Stimulated activated CD8-positive, alpha-beta memory T cell treated with anti-CD3 and anti-CD28 coated beads, Interleukin-12 subunit alpha, Interleukin-12 subunit beta, amount 100 ng/mL, for 1 hour (primary cell): ENCODE measurements at regions not wholly inside any gene's neighbourhood (a gene's known extent, or its start where the extent isn't known, plus 50 kb on each side); places are given as distances from the start of the nearest gene placed in this dataset.

Experiments
- DNase-seq: peaks from one replicate; pipeline ENCODE4 v3.0.0-alpha.2; 2020; ENCODE audit warnings: low read depth

DNA sequence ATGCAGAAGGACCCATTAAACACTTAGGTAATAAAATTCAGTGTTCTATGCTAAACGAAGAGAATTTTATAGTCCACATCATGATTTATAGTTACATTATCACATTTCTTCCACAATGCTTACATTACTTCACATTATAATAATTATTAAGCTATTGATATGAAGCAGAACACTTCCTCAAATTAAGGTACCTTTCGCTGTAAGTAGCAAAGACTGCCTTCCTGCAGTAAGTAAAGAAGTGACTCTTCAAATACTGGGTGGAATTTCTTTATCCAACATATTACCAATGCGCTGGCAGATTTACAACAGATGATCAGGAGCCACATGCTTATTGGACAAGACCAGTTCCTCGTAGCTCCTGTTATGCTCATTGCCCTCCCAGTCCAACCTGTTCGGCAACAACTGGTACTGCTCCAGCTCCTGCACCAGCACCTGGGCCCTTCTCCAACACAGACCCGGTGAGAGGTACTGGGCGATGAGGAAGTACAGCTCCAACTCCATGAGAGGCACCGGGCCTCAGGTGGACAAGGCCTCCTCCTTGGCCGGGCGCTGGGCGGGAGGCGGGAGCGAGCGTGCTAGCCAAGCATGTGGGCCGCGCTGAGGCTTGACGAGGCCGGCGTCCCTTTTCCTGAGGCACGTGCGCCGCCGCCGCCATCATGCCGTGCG is 210.7 kb upstream of the ATP2B1 start:
- no peak for DNase-seq

DNA sequence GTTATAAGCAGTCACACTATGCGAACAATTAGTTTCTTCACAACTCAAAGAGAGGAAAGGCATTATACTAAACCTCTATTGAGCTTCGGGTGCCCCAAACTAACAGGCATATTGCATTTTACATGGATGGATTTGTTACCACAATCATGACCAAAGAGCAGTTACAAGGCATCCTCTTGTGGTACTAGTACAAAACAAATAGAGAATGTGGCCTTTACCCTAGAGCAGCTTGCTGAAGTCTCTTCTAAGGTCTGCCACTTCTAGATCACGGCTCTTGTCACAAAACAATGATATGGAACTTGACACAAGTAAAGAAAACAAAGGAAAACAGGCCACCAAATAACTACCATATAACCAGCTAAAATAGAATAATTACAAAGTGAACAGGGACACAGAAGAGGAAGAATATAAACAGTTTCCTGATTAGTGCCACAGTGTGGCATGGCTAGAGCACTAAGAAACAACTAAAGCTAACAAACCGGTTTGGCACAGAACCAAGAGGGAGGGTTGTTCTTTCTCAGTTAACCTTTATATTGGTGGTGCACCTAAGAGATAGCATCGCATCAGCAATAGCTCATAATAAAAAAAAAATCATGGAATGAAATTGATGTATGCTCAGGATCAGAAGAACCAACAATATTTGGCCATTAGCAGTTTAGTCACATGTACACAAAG is 209.7 kb upstream of the ATP2B1 start:
- no peak for DNase-seq

DNA sequence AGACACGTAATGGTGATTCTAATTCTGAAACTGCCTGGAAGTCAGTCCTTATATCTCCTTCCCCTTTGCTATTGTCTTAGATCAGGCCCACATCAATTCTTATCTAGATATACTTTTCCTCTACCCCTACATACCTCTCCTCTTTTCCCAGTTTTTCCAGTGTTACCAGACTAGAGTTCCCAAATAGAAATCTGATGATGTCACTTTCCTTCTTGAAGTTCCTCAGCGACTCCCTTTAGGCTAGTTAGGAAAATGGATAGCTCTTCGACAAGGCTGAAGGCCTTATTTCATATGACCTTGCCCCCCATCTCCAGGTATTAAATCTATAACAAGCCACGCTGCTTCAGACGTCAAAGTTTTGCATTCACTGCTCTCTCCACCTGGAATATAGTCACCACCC is 201.1 kb upstream of the ATP2B1 start:
- no peak for DNase-seq

DNA sequence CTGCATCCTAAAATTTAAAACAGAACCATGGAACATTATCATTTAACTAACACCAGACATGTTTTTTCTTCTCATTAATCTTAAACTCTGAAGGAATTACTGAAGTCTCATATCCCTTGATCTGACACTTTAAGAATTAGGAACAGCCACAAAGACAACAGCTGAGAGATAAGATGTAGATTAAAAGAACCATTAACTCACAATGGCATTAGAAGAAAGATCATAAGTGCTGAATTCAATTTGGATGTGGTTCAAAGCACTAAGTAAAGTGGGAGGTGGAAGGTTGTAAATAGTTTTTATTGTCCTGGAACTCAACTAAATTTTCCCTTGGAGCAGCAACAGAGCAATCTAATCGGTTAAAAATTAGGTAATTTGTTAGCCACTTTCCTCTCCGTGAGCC is 199.0 kb upstream of the ATP2B1 start:
- DNase-seq = no peak

DNA sequence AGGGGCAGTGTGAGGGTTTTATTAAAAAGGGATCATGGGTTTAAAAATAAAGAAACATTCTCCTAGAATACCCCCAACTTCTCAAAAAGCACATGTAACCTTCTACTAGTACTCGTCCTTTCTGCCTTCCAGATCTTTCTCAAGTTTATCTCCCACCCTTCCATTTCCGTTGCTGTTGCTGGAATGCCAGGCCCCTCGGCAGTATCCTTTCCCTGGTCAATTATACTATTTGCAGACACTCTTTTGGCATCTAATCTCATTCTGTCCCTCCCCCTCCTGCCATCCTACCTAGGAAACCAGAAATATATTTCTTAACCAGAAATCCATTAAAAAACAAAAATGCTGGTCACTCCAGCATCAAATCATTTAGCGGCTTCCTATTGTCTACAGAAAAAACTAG is 198.2 kb upstream of the ATP2B1 start:
- no peak for DNase-seq

DNA sequence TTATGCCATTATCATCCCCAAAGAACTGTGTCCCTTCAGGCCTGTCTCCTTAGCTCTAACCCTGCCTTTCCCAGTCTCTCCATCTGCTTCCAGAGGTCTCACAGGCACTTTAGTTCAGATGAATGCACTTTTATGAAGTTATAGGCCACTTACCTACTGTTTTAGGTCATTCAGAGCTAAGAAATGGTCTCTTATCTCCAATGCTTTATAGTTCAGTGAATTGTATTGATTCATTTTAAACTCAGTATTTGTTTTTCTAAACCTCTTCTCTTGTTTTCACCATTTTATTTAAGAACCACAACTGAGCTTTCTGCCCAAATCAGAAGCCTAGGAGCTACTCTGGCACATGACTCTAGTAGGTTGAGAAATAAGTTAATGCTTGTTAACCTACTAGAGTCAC is 197.5 kb upstream of the ATP2B1 start:
- no peak for DNase-seq

DNA sequence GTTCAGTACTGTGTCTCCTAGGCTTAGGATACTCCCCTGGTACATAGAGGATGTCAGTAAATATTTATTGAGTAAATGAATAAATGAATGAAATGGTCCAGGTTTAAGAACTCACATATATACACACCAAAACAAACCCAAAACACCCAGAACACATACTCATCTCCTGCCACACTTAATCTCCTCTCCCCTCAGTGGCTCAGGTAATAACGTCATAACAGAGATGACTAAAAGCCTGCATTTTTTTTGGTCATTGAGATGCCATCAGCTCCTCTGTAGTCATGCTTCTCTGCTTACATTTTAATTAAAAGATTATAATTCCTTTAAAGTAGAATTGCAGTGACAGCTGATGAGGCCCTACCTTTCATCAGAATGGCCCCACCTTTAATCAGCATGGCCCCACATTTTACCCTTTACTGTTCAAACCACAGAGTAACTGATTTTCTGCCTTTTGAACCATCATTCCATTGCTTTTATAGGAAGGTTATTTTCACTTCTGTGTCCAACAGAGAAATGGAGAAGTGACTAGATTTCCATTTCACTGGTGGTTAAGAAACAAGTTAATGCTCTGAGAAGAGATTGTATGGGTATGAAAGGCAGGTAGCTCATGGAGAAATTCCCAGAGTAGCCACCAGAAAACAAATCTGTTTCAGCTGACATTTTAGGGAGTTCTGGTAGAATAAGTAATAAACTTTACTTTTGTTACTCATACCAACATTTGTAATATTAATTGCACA is 193.4 kb upstream of the ATP2B1 start:
- no peak for DNase-seq

DNA sequence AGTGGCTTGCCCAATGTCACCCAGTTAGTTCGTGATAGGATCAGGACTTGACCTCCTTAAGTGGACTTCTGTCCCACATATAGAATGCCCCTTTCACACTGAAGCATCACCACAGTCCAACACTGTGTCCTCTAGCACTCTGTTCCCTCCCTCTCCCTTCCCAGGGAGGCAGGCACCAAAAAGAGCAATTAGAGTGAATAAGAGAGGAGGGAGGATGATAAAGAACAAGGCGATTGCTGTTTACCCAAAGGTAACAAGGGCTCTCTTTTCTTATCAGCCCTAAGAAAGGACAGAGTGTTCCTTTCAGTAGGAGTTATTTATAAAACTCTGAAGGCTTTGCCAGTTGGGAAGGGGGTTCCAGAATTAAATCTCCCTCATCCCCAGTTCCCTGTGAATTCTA is 192.7 kb upstream of the ATP2B1 start:
- no peak for DNase-seq

DNA sequence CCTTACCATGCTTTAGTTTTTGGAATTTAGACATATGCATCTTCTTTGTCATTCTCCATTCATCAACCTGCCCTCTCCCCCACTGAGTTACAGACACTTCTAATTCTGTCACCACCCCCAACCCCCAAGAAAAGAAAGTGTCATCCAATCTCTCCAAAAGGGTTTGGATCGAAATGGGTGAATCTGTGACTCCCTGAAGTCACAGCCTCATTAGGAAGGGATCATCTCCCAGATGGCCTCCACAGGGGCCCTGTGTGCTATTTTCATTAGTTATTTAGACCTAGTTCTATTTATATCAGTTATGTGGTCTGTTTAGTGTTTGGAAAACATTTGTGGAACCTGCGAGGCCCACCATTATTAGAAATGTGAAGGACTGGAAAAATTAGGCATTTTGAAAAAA is 191.0 kb upstream of the ATP2B1 start:
- no peak for DNase-seq

DNA sequence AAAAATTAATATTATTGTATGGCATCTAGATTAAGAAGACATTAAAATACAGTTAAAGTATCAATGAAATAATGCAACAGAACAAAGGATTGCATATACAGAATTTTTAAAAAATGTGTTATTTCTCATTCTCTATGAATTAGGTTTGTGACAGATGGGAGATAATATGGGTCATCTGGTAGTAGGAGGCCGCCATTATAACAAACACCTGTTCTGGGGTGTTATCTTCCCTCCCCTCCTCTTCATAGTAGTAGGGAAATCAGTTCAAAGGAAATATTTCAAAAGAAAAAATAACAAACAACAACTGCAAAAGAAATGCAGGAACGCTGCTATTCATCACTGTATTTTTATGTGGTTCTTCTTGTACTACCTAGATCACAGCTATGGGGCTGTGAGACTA is 187.0 kb upstream of the ATP2B1 start:
- no peak for DNase-seq

DNA sequence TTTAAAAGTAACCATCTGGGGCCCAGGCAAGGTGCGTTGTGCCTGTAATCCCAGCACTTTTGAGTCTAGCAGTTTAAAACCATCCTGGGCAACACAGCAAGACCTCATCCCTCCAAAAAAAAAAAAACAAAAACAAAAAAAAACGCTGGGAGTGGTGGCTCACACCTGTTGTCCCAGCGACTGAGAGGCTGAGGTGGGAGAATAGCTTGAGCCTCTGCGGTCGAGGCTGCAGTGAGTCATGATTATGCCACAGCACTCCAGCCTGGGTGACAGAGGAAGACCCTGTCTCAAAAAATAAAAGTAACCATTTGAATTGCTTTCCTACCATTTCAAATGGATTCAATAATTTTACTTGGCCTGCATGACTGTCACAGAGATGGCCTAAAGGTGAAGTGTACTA is 186.5 kb upstream of the ATP2B1 start:
- DNase-seq = no peak

DNA sequence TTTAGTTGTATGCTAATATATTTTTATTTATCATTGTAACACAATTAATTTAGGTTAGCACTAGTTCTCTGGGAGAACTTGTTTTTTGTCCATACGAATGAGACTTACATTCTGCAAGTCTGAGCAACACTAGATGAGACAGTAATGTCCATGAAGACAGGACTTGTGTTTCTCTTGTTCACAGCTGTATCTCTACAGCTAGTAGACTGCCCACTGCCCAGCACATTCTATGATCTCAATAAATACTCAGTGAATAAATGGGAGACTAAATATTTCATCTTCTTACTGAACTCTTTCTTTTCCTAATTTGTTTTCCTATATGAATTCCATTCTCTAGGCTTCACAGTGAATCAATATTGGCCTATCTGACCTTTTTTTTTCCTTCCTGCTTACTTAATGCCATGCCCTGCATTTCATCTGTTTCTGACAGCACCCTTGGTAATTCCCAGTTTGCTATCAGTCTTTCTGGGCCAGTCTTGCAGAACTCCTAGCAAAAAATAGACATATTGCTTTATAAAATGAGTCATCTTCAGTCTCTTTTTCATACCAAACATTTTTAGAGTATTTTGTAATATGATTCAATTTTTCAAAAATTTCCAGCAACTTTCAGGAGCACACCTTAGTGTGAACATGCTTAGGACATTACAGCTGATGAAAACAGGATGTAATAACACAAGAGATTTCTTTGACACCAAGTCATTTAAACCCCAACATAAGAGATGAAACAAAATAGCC is 185.5 kb upstream of the ATP2B1 start:
- DNase-seq = no peak

DNA sequence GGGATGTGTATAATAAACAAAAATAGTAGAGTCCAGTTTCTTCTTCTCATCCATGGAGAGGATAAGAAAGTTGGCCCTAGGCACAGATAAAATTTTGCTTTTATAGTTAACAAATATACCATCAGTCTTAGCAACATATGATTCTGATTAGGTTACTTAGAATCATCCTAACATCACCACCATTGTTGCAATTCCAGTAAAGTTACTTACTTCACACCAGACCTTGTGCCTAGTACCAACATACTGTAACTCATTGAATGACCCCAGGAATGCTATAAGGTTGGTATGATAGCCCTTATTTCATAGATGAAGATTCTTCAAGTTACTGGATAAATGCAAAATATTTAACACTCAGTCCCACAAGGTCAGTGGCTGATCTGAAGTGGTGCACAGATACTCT is 183.8 kb upstream of the ATP2B1 start:
- DNase-seq = no peak

DNA sequence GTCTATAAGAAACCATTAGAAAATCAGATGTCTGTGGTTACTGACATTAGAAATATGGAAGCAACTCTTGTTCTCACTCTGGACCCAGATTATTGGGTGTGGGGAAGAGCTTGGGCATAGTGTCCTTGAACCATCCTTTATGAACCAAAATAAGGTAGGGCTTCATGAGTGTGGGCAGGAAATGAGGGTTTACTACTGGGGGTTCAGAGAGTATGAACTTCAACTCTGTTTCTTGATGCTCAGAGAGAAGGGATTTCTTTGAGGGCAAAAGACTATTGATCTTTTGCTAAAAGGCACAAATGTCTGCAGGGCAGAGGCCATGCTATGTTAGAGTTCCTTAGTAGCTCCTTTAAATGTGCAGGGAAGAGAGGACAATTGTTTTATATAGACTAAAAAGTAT is 183.3 kb upstream of the ATP2B1 start:
- no peak for DNase-seq

DNA sequence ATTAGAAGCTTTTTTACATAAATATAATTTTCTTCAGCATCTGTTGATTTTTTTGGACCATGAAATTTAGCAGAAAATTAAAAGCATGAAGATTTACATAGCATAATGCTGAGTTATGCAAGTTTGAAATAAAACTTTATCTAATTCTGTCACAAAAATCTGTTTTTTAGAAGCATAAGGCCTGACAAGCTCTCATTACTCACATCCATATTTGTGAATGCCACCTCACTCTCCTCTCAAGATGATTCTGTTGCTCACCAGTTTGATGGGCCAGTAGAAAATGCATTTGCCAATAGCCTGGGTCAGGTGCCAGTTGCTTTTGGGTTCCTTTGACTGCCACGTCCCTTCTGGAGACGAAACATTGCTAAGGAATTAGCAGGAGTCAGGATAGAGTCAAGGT is 181.5 kb upstream of the ATP2B1 start:
- DNase-seq = no peak

DNA sequence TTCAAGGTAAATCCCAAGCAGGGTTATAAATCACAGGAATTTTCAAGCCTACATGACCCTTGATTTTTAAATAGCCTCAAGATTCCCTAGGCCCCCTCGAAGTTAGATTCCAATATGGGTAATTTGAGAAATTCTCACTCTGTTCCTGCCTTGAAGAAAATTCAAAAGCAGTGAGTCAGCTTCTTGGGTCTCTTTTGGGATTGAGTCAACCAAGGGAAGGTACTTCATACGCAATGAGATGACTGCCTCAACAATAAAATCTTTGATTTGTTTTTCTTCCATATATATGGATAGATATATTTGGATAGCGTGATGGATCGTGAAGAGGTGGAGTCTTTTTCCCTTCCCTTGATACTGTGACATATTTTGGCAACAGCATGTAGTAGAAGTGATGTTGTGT is 180.4 kb upstream of the ATP2B1 start:
- DNase-seq = no peak

DNA sequence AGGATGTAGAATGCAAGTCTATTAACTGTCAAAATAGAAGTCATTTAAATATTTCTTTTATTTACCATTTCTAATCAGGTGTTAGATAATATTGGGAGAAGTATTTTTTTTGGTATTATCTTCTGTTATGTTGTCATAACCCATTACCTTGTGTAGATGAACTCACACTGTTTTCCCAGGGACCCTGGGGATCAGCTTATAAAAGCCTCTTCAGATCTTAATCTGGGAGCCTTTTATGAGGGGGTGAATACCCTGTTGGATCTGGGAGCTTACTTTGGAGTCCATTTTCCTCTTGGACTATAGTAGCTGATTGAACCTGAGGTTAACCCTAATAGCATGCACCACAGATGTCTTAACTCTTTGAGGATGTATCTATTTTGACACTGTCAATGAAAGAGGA is 176.3 kb upstream of the ATP2B1 start:
- no peak for DNase-seq

DNA sequence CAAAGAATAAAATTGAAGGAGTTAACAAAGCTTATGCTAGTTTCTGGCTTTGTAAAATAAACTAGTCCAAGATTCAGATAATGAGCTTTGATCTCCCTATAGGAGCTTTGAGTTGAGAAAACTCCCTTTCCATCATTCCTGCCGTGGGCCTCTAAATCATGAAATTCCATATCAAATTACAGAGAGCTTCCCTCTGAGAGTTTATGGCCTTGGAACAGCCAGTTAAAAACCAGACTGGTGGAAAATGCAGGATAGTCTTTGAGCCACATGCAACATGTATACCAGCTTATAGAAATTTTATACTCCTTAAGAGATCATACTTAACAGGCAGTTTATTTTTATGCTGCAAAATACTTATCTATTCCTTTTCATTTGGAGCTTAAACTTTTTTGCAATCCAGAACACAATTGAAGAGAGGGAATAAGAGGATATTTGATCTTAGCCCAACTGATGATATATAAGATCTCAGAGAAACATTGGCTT is 175.8 kb upstream of the ATP2B1 start:
- DNase-seq = no peak

DNA sequence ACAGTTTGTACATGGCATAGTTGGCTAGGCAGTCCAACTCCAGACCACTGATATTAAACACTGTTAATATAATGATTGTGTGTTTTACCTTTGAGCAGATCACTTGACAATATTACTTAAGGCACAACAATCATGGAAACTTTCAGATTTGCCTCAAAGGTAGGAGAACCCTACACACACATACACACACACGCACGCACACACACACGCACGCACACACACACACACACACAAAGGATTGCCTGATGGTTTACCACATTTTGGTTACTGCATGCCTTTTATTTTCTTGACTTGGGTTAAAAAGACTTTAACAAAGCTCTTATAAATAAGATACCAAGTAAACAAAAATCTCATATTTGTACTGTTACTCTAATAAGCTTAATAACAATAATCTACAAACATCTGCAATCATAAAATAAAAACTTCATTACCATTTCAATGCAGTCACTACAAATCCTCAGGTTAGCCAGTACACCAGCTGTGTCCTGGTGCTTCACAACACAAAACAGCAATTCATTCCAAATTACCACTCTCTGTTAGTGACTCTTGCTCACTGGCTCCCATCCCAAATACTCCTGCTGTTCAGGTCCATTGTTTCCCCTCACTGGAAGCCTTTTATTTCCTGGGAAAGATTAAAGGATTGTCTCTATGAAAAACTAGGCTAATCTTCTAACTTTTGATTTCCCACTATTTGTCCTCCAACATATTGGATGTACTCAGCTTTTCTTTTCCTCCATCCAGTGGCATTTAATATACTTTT is 175.2 kb upstream of the ATP2B1 start:
- DNase-seq = no peak

DNA sequence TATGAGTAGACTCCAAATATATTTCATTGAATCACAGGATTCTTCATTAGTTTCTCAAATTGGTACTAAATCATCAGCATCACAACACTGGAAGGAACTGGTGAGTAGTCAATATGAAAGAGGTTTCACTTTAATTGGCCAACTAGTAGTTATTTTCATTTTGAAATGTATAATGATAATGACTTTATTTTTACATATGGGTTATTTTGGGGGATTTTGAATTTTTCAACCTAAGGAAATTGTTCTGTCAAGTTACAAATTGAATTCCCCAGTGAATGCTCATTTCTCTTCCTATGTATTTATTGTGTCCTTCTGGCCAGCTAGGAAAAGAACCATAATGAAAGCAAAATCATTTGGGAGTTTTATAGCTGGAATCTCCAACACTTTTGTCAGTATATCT is 174.2 kb upstream of the ATP2B1 start:
- no peak for DNase-seq

DNA sequence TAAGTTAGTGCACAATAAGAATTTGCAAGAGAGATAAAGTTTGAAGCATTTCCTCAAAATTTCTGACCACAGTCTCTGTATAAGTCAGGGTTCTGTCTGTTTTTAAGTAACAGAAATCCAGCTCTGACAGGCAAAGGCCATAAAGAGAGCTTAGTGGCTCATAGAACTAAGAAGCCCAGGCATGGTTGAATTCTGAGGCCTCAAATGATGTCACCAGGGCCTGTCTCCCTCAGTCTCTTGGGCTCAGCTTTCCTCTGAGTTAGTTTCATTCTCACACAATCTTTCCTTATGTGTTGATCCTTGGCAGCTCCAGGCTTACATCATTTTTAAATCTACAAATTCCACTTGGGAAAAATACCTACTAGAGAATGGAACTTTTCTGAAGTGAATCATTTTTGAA is 173.4 kb upstream of the ATP2B1 start:
- DNase-seq = no peak
